HepG2 (cell line): ENCODE measurements at regions not wholly inside any gene's neighbourhood (a gene's known extent, or its start where the extent isn't known, plus 50 kb on each side); places are given as distances from the start of the nearest gene placed in this dataset.

Experiments used
- EP300 ChIP-seq, 3 experiments: sonication (generic) in 1 of 3; formaldehyde crosslinking in 1 of 3; IDR thresholded peaks; 2 replicates each; pipeline versions ENCODE4 v1.5.1 to v1.6.1; 2011 to 2020; ENCODE audit warnings: low read depth in 2 of 3, low read length in 2 of 3, borderline replicate concordance in 1 of 3, improper control_type of control experiment in 1 of 3, mild to moderate bottlenecking in 1 of 3, missing genetic modification reagents in 1 of 3, moderate library complexity in 1 of 3
- ETV5 ChIP-seq: IDR thresholded peaks from 2 replicates; pipeline ENCODE4 v1.6.1; 2018; ENCODE audit warnings: missing biosample characterization, missing genetic modification reagents, inconsistent platforms, borderline replicate concordance
- GABPA ChIP-seq, 2 experiments: IDR thresholded peaks; 2 replicates each; pipeline ENCODE4 v1.6.1; 2011 to 2016; ENCODE audit warnings: low read depth in 2 of 2, low read length in 1 of 2, missing biosample characterization in 1 of 2, missing genetic modification characterization in 1 of 2
- HNRNPLL ChIP-seq: fragments of 200-400 bp; formaldehyde crosslinking; IDR thresholded peaks from 2 replicates; pipeline ENCODE4 v1.6.1; 2017; ENCODE audit warnings: mild to moderate bottlenecking, low read depth, low read length; ENCODE audit not compliant: poor library complexity, severe bottlenecking
- HOXA9 ChIP-seq: sonication (generic); formaldehyde crosslinking; IDR thresholded peaks from 2 replicates; pipeline ENCODE4 v1.8.1; 2022; ENCODE audit warnings: missing genetic modification reagents, mild to moderate bottlenecking, moderate library complexity, borderline replicate concordance
- LRRFIP1 ChIP-seq: sonication (generic); formaldehyde crosslinking; conservative IDR thresholded peaks from 2 replicates; pipeline ENCODE4 v1.4.0; 2020; ENCODE audit warnings: missing genetic modification reagents
- POLR2AphosphoS5 ChIP-seq: IDR thresholded peaks from 2 replicates; pipeline ENCODE4 v1.6.1; 2012; ENCODE audit warnings: low read depth, low read length
- ZFP62 ChIP-seq: sonication (generic); formaldehyde crosslinking; IDR thresholded peaks from 2 replicates; pipeline ENCODE4 v1.4.0; 2020; ENCODE audit warnings: missing genetic modification reagents
- ZNF280B ChIP-seq: sonication (generic); formaldehyde crosslinking; IDR thresholded peaks from 2 replicates; pipeline ENCODE4 v1.5.0; 2020; ENCODE audit warnings: missing genetic modification reagents, mild to moderate bottlenecking, borderline replicate concordance
- ZNF614 ChIP-seq: IDR thresholded peaks from 2 replicates; pipeline ENCODE4 v1.6.1; 2018; ENCODE audit warnings: missing biosample characterization, missing genetic modification reagents, inconsistent platforms, borderline replicate concordance
- ZNF710 ChIP-seq: sonication (generic); formaldehyde crosslinking; IDR thresholded peaks from 2 replicates; pipeline ENCODE4 v1.5.0; 2020; ENCODE audit warnings: mild to moderate bottlenecking, missing genetic modification reagents, borderline replicate concordance
- ZNF788 ChIP-seq: sonication (generic); formaldehyde crosslinking; IDR thresholded peaks from 2 replicates; pipeline ENCODE4 v1.5.0; 2020; ENCODE audit warnings: mild to moderate bottlenecking, missing genetic modification reagents, borderline replicate concordance
- TF ChIP-seq, protein P1 (sequence below): sonication (generic); formaldehyde crosslinking; IDR thresholded peaks from 2 replicates; pipeline ENCODE4 v1.4.0; 2020; ENCODE audit warnings: missing genetic modification reagents, borderline replicate concordance

GRCh38 chr20:50303573-50304500 lies 113.2 kb downstream of the CEBPB start (continued):
- TF ChIP-seq, protein P1, sequence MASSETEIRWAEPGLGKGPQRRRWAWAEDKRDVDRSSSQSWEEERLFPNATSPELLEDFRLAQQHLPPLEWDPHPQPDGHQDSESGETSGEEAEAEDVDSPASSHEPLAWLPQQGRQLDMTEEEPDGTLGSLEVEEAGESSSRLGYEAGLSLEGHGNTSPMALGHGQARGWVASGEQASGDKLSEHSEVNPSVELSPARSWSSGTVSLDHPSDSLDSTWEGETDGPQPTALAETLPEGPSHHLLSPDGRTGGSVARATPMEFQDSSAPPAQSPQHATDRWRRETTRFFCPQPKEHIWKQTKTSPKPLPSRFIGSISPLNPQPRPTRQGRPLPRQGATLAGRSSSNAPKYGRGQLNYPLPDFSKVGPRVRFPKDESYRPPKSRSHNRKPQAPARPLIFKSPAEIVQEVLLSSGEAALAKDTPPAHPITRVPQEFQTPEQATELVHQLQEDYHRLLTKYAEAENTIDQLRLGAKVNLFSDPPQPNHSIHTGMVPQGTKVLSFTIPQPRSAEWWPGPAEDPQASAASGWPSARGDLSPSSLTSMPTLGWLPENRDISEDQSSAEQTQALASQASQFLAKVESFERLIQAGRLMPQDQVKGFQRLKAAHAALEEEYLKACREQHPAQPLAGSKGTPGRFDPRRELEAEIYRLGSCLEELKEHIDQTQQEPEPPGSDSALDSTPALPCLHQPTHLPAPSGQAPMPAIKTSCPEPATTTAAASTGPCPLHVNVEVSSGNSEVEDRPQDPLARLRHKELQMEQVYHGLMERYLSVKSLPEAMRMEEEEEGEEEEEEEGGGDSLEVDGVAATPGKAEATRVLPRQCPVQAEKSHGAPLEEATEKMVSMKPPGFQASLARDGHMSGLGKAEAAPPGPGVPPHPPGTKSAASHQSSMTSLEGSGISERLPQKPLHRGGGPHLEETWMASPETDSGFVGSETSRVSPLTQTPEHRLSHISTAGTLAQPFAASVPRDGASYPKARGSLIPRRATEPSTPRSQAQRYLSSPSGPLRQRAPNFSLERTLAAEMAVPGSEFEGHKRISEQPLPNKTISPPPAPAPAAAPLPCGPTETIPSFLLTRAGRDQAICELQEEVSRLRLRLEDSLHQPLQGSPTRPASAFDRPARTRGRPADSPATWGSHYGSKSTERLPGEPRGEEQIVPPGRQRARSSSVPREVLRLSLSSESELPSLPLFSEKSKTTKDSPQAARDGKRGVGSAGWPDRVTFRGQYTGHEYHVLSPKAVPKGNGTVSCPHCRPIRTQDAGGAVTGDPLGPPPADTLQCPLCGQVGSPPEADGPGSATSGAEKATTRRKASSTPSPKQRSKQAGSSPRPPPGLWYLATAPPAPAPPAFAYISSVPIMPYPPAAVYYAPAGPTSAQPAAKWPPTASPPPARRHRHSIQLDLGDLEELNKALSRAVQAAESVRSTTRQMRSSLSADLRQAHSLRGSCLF (CRISPR knock-in tag), result no peak
- no peak for TF ChIP-seq HOXA9 (CRISPR knock-in tag)
- peak; percentile 62; the same call in 1 of the 2 replicates for TF ChIP-seq ZNF614 (CRISPR knock-in tag)
- no peak for TF ChIP-seq ZNF280B
- TF ChIP-seq LRRFIP1 (CRISPR knock-in tag), result 0 out of 2 replicates have a peak, but pooled peaks have one; percentile 18
- no peak for TF ChIP-seq HNRNPLL
- peak in 1 of 2 experiments; percentile 63; a peak in 2 of 4 replicates for TF ChIP-seq EP300 (IDR thresholded peaks at IDR 0.05; ENCODE audit: low read depth in 2 of 2, low read length in 2 of 2)
- TF ChIP-seq EP300 (CRISPR knock-in tag; IDR thresholded peaks at IDR 0.05; ENCODE audit: borderline replicate concordance), result no peak
- peak; percentile 65; the same call in 1 of the 2 replicates for TF ChIP-seq ETV5 (CRISPR knock-in tag)
- TF ChIP-seq POLR2AphosphoS5, result no peak
- TF ChIP-seq ZNF710 (CRISPR knock-in tag), result 0 out of 2 replicates have a peak, but pooled peaks have one; percentile 28
- TF ChIP-seq ZNF788, result peak; percentile 81
- TF ChIP-seq GABPA (IDR thresholded peaks at IDR 0.05; ENCODE audit: low read depth, low read length), result no peak
- 0 out of 2 replicates have a peak, but pooled peaks have one; percentile 30 for TF ChIP-seq GABPA (CRISPR knock-in tag; IDR thresholded peaks at IDR 0.05; ENCODE audit: low read depth)
- no peak for TF ChIP-seq ZFP62 (CRISPR knock-in tag)
